Liver (tissue), 8 donors: ENCODE measurements at regions not wholly inside any gene's neighbourhood (a gene's known extent, or its start where the extent isn't known, plus 50 kb on each side); places are given as distances from the start of the nearest gene placed in this dataset.

Source experiments
- DNase-seq: peaks from one replicate; pipeline ENCODE4 v3.0.0-alpha.2; 2017; ENCODE audit warnings: low spot score
- H3K27ac ChIP-seq, 2 donors: one replicate each; pipeline ENCODE4 v1.7.0; 2013; ENCODE audit warnings: inconsistent platforms in 2 of 2, low read length in 2 of 2, control low read depth in 1 of 2, low read depth in 1 of 2, mild to moderate bottlenecking in 1 of 2
- H3K27me3 ChIP-seq, 4 donors: one replicate each; pipeline versions ENCODE4 v1.6.1 to v1.7.0; 2013; ENCODE audit warnings: low read length in 3 of 4, inconsistent platforms in 1 of 4, mild to moderate bottlenecking in 1 of 4, moderate library complexity in 1 of 4; ENCODE audit not compliant: control insufficient read depth in 4 of 4, insufficient read depth in 4 of 4
- H3K36me3 ChIP-seq, 4 donors: one replicate each; pipeline versions ENCODE4 v1.6.1 to v1.7.0; 2013; ENCODE audit warnings: low read length in 3 of 4, mild to moderate bottlenecking in 3 of 4, low read depth in 1 of 4, moderate library complexity in 1 of 4; ENCODE audit not compliant: control insufficient read depth in 4 of 4, insufficient read depth in 3 of 4
- H3K4me1 ChIP-seq, 4 donors: one replicate each; pipeline versions ENCODE4 v1.6.1 to v1.7.0; 2013; ENCODE audit warnings: low read length in 3 of 4, mild to moderate bottlenecking in 3 of 4, moderate library complexity in 1 of 4; ENCODE audit not compliant: control insufficient read depth in 4 of 4, insufficient read depth in 4 of 4
- H3K4me3 ChIP-seq, 3 donors: one replicate each; pipeline versions ENCODE4 v1.6.1 to v1.7.0; 2013; ENCODE audit warnings: low read length in 3 of 3, control low read depth in 1 of 3, low read depth in 1 of 3, mild to moderate bottlenecking in 1 of 3
- H3K9ac ChIP-seq, 2 donors: one replicate each; pipeline ENCODE4 v1.7.0; 2013; ENCODE audit warnings: low read length in 2 of 2, mild to moderate bottlenecking in 2 of 2, moderate library complexity in 2 of 2, control low read depth in 1 of 2, low read depth in 1 of 2
- H3K9me3 ChIP-seq, 4 donors: one replicate each; pipeline versions ENCODE4 v1.6.1 to v1.7.0; 2013; ENCODE audit warnings: low read length in 3 of 4; ENCODE audit not compliant: control insufficient read depth in 4 of 4
- ATF3 ChIP-seq: IDR thresholded peaks from 2 replicates; pipeline ENCODE4 v1.6.1; 2016; ENCODE audit warnings: antibody characterized with exemption
- CTCF ChIP-seq: fragments of 150-350 bp; IDR thresholded peaks from 2 replicates; pipeline ENCODE4 v1.5.1; 2017; ENCODE audit warnings: improper control_type of control experiment, low read depth, low read length; ENCODE audit not compliant: missing input control
- EGR1 ChIP-seq, 2 donors: IDR thresholded peaks; 2 replicates each; pipeline ENCODE4 v1.6.1; 2016 to 2018; ENCODE audit warnings: antibody characterized with exemption in 2 of 2, low read depth in 2 of 2
- FOXA1 ChIP-seq: IDR thresholded peaks from 2 replicates; pipeline ENCODE4 v1.6.1; 2016; ENCODE audit warnings: antibody characterized with exemption
- FOXA2 ChIP-seq: IDR thresholded peaks from 2 replicates; pipeline ENCODE4 v1.6.1; 2016; ENCODE audit warnings: antibody characterized with exemption
- GABPA ChIP-seq, 2 donors: IDR thresholded peaks in 1 of 2; conservative IDR thresholded peaks in 1 of 2; 2 replicates each; pipeline ENCODE4 v1.6.1; 2016; ENCODE audit warnings: antibody characterized with exemption in 2 of 2, mild to moderate bottlenecking in 1 of 2, moderate library complexity in 1 of 2
- HNF4A ChIP-seq, 2 donors: conservative IDR thresholded peaks; 2 replicates each; pipeline ENCODE4 v1.6.1; 2016; ENCODE audit warnings: antibody characterized with exemption in 2 of 2, mild to moderate bottlenecking in 2 of 2
- HNF4G ChIP-seq: IDR thresholded peaks from 2 replicates; pipeline ENCODE4 v1.6.1; 2016; ENCODE audit warnings: antibody characterized with exemption
- JUND ChIP-seq, 2 donors: IDR thresholded peaks; 2 replicates each; pipeline ENCODE4 v1.6.1; 2016; ENCODE audit warnings: antibody characterized with exemption in 2 of 2
- MAX ChIP-seq: IDR thresholded peaks from 2 replicates; pipeline ENCODE4 v1.6.1; 2016; ENCODE audit warnings: antibody characterized with exemption
- NR2F2 ChIP-seq: IDR thresholded peaks from 2 replicates; pipeline ENCODE4 v1.6.1; 2016; ENCODE audit warnings: antibody characterized with exemption
- RAD21 ChIP-seq, 2 donors: IDR thresholded peaks; 2 replicates each; pipeline ENCODE4 v1.6.1; 2016; ENCODE audit warnings: antibody characterized with exemption in 2 of 2, mild to moderate bottlenecking in 2 of 2
- REST ChIP-seq: IDR thresholded peaks from 2 replicates; pipeline ENCODE4 v1.6.1; 2016; ENCODE audit warnings: antibody characterized with exemption, mild to moderate bottlenecking
- RXRA ChIP-seq, 2 donors: IDR thresholded peaks; 2 replicates each; pipeline ENCODE4 v1.6.1; 2017 to 2018; ENCODE audit warnings: antibody characterized with exemption in 2 of 2, mild to moderate bottlenecking in 1 of 2
- SP1 ChIP-seq: IDR thresholded peaks from 2 replicates; pipeline ENCODE4 v1.6.1; 2018; ENCODE audit warnings: antibody characterized with exemption, mild to moderate bottlenecking
- TAF1 ChIP-seq: conservative IDR thresholded peaks from 2 replicates; pipeline ENCODE4 v1.6.1; 2016; ENCODE audit warnings: antibody characterized with exemption, mild to moderate bottlenecking
- YY1 ChIP-seq: IDR thresholded peaks from 2 replicates; pipeline ENCODE4 v1.6.1; 2016; ENCODE audit warnings: antibody characterized with exemption, mild to moderate bottlenecking
- ZBTB33 ChIP-seq: IDR thresholded peaks from 2 replicates; pipeline ENCODE4 v1.6.1; 2016; ENCODE audit warnings: antibody characterized with exemption
- WGBS: extraction: QIAGEN DNeasy Blood & Tissue Kit; methylation state at CpG from one replicate; pipeline ENCODE4 v1.1.7; 2013; 5-methylcytosine and 5-hydroxymethylcytosine counted together
- donor health status: healthy.
- donor health status: healthy.
- donor health status: healthy.
- donor health status: healthy.
- donor health status: healthy.

- Histone ChIP-seq H3K9me3 (no peaks in the 10 kb centered on the region), H3K27me3 (no peaks in the 10 kb centered on the region), H3K27ac (no peak overlapping the region), H3K4me1 (no peaks in the 10 kb centered on the region), H3K4me3 (no peak overlapping the region), H3K9ac (no peak overlapping the region), H3K36me3 (no peaks in the 10 kb centered on the region)
- TF ChIP-seq MAX (no peak), FOXA2 (no peak), TAF1 (no peak), YY1 (no peak), SP1 (no peak), NR2F2 (no peak), RAD21 (IDR thresholded peaks at IDR 0.05) (no peak)
- WGBS: 93% methylated on average over 1 of the region's 1 CpG
- no peak for DNase-seq
These were observed 212.6 kb upstream of the POGK start for GRCh38 chr1:166626711-166627110.

GRCh38 chr1:166627558-166627957 is 211.7 kb upstream of the POGK start:
- DNase-seq: no peak
- no peaks in the 10 kb centered on the region for H3K9me3 ChIP-seq
- 66% methylated on average over 4 of the region's 4 CpGs for WGBS
- no peak for TF ChIP-seq REST
- no peak for TF ChIP-seq GABPA (IDR thresholded peaks at IDR 0.05 in 1 of 2, conservative IDR thresholded peaks at IDR 0.05 in 1 of 2)
- no peak for TF ChIP-seq JUND (IDR thresholded peaks at IDR 0.05)
- no peak for TF ChIP-seq FOXA1
- TF ChIP-seq YY1: no peak
- no peak for TF ChIP-seq MAX
- TF ChIP-seq TAF1: no peak
- TF ChIP-seq FOXA2: no peak
- no peak for TF ChIP-seq ZBTB33
- TF ChIP-seq HNF4G: no peak
- no peak for TF ChIP-seq RXRA (IDR thresholded peaks at IDR 0.05)
- no peak for TF ChIP-seq RAD21 (IDR thresholded peaks at IDR 0.05)
- no peak for TF ChIP-seq ATF3
- no peak for TF ChIP-seq CTCF
- TF ChIP-seq EGR1 (IDR thresholded peaks at IDR 0.05; ENCODE audit: low read depth in 2 of 2): no peak
- no peak for TF ChIP-seq HNF4A (conservative IDR thresholded peaks at IDR 0.05)
- TF ChIP-seq NR2F2: no peak
- TF ChIP-seq SP1: no peak
- no peak overlapping the region for H3K9ac ChIP-seq
- no peaks in the 10 kb centered on the region for H3K27me3 ChIP-seq
- no peak overlapping the region for H3K4me3 ChIP-seq
- H3K4me1 ChIP-seq: no peaks in the 10 kb centered on the region
- H3K36me3 ChIP-seq: no peaks in the 10 kb centered on the region
- H3K27ac ChIP-seq: no peak overlapping the region
